HepG2 (cell line): ENCODE measurements at regions not wholly inside any gene's neighbourhood (a gene's known extent, or its start where the extent isn't known, plus 50 kb on each side); places are given as distances from the start of the nearest gene placed in this dataset.

Source experiments
- ATF7-NPFF ChIP-seq: sonication (generic); formaldehyde crosslinking; IDR thresholded peaks from 2 replicates; pipeline ENCODE4 v1.8.1; 2023; ENCODE audit warnings: mild to moderate bottlenecking, low read depth, missing genetic modification reagents, moderate library complexity
- FUBP1 ChIP-seq: sonication (generic); formaldehyde crosslinking; IDR thresholded peaks from 2 replicates; pipeline ENCODE4 v1.5.1; 2020; ENCODE audit warnings: missing genetic modification reagents, mild to moderate bottlenecking, borderline replicate concordance
- HDAC1 ChIP-seq: sonication (generic); formaldehyde crosslinking; IDR thresholded peaks from 2 replicates; pipeline ENCODE4 v1.5.1; 2020; ENCODE audit warnings: mild to moderate bottlenecking, missing genetic modification reagents
- MED1 ChIP-seq: sonication (generic); formaldehyde crosslinking; IDR thresholded peaks from 2 replicates; pipeline ENCODE4 v1.4.0; 2020; ENCODE audit warnings: missing genetic modification reagents
- RELA ChIP-seq: sonication (generic); formaldehyde crosslinking; IDR thresholded peaks from 2 replicates; pipeline ENCODE4 v1.4.0; 2020; ENCODE audit warnings: missing genetic modification reagents
- SALL1 ChIP-seq: sonication (generic); formaldehyde crosslinking; IDR thresholded peaks from 2 replicates; pipeline ENCODE4 v1.8.0; 2022; ENCODE audit warnings: mild to moderate bottlenecking, missing genetic modification reagents
- TEAD3 ChIP-seq: optimal IDR thresholded peaks from 2 replicates; pipeline ENCODE3; 2016; ENCODE audit warnings: borderline replicate concordance
- ZBTB14 ChIP-seq: sonication (generic); formaldehyde crosslinking; IDR thresholded peaks from 2 replicates; pipeline ENCODE4 v1.4.0; 2020; ENCODE audit warnings: missing genetic modification reagents
- ZNF337 ChIP-seq: sonication (generic); formaldehyde crosslinking; IDR thresholded peaks from 2 replicates; pipeline ENCODE4 v1.5.1; 2020; ENCODE audit warnings: missing genetic modification reagents, low read depth, mild to moderate bottlenecking, borderline replicate concordance
- ZNF609 ChIP-seq: sonication (generic); formaldehyde crosslinking; IDR thresholded peaks from 2 replicates; pipeline ENCODE4 v1.4.0; 2020; ENCODE audit warnings: mild to moderate bottlenecking, missing genetic modification reagents, borderline replicate concordance
- ZNF687 ChIP-seq: sonication (generic); formaldehyde crosslinking; IDR thresholded peaks from 2 replicates; pipeline ENCODE4 v1.5.1; 2020; ENCODE audit warnings: mild to moderate bottlenecking, missing genetic modification reagents, moderate library complexity
- TF ChIP-seq, protein P1 (sequence below): sonication (generic); formaldehyde crosslinking; IDR thresholded peaks from 2 replicates; pipeline ENCODE4 v1.5.1; 2020; ENCODE audit warnings: mild to moderate bottlenecking, missing genetic modification reagents, moderate library complexity
- TF ChIP-seq, protein P2 (sequence below): fragments of 450-650 bp; IDR thresholded peaks from 2 replicates; pipeline ENCODE4 v1.6.1; 2016

DNA sequence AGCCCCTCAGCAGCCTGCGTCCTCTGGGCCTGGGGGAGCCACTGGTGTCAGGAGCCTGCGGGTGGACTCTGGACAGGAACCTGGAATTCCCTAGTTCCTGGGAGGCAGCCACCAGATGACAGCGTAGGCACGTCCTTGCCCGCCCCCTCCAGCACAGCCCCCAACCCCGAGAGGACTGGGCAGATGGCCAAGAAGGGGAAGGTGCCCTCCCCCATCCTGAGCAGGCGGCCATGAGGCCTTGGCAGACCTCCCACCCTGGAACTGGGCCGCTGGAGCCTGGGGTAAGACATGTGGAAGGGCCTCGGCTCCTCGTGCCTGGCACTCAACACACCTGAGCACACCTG, 60.4 kb upstream of the FBRSL1 start (continued):
- TF ChIP-seq MED1 (CRISPR knock-in tag) (0 out of 2 replicates have a peak, but pooled peaks have one; percentile 12), ZNF687 (CRISPR knock-in tag) (peak; percentile 68), HDAC1 (peak; percentile 29; the same call in 1 of the 2 replicates), ZBTB14 (no peak), FUBP1 (CRISPR knock-in tag) (0 out of 2 replicates have a peak, but pooled peaks have one; percentile 61), RELA (CRISPR knock-in tag) (no peak), ATF7-NPFF (CRISPR knock-in tag) (peak; percentile 37; the same call in 1 of the 2 replicates), SALL1 (0 out of 2 replicates have a peak, but pooled peaks have one; percentile 8), TEAD3 (CRISPR knock-in tag) (peak; percentile 36), ZNF337 (CRISPR knock-in tag) (0 out of 2 replicates have a peak, but pooled peaks have one; percentile 26), ZNF609 (peak; percentile 4; the same call in 1 of the 2 replicates)
- TF ChIP-seq, protein P1, sequence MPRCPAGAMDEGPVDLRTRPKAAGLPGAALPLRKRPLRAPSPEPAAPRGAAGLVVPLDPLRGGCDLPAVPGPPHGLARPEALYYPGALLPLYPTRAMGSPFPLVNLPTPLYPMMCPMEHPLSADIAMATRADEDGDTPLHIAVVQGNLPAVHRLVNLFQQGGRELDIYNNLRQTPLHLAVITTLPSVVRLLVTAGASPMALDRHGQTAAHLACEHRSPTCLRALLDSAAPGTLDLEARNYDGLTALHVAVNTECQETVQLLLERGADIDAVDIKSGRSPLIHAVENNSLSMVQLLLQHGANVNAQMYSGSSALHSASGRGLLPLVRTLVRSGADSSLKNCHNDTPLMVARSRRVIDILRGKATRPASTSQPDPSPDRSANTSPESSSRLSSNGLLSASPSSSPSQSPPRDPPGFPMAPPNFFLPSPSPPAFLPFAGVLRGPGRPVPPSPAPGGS (CRISPR knock-in tag): peak; percentile 55; the same call in 1 of the 2 replicates
- TF ChIP-seq, protein P2, sequence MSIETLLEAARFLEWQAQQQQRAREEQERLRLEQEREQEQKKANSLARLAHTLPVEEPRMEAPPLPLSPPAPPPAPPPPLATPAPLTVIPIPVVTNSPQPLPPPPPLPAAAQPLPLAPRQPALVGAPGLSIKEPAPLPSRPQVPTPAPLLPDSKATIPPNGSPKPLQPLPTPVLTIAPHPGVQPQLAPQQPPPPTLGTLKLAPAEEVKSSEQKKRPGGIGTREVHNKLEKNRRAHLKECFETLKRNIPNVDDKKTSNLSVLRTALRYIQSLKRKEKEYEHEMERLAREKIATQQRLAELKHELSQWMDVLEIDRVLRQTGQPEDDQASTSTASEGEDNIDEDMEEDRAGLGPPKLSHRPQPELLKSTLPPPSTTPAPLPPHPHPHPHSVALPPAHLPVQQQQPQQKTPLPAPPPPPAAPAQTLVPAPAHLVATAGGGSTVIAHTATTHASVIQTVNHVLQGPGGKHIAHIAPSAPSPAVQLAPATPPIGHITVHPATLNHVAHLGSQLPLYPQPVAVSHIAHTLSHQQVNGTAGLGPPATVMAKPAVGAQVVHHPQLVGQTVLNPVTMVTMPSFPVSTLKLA: peak; percentile 38; the same call in 1 of the 2 replicates
